H1 (cell line): ENCODE measurements at regions not wholly inside any gene's neighbourhood (a gene's known extent, or its start where the extent isn't known, plus 50 kb on each side); places are given as distances from the start of the nearest gene placed in this dataset.

ENCODE experiments used
- CTCF ChIA-PET: fragments of 300-600 bp; sonication (Branson Sonifier 250); formaldehyde crosslinking; loops from one replicate; lab custom pipeline; 2021; ENCODE audit not compliant: partially characterized antibody; lab: Charles Lee
- POLR2A ChIA-PET: fragments of 300-600 bp; sonication (Branson Sonifier 250); formaldehyde crosslinking; loops from one replicate; lab custom pipeline; 2021; ENCODE audit warnings: inconsistent platforms; ENCODE audit not compliant: partially characterized antibody; lab: Charles Lee
- DNase-seq, 2 experiments: peaks; one replicate each; pipeline versions ENCODE4 v3.0.0 to v3.0.0-alpha.2; 2010 to 2022; ENCODE audit warnings: low spot score in 2 of 2, low read depth in 1 of 2, mixed read lengths in 1 of 2
- FAIRE-seq: peaks from 2 replicates; lab custom pipeline; 2011; peaks lifted over from hg19 to GRCh38; lab: Jason Lieb, UNC
- H2AFZ ChIP-seq: 2 replicates; pipeline ENCODE4 v1.8.1; 2012; ENCODE audit warnings: low read length, inconsistent platforms
- H2AK5ac ChIP-seq: 2 replicates; pipeline ENCODE4 v1.6.1; 2013; ENCODE audit warnings: low read depth, low read length
- H2BK120ac ChIP-seq: replicated peaks from 2 replicates; pipeline ENCODE3; 2013; ENCODE audit warnings: low read depth, low read length, inconsistent platforms
- H2BK12ac ChIP-seq: 2 replicates; pipeline ENCODE4 v1.6.1; 2013; ENCODE audit warnings: low read depth, low read length
- H2BK15ac ChIP-seq: 2 replicates; pipeline ENCODE4 v1.6.1; 2013; ENCODE audit warnings: low read length
- H2BK20ac ChIP-seq: 2 replicates; pipeline ENCODE4 v1.6.1; 2013; ENCODE audit warnings: low read length
- H2BK5ac ChIP-seq: 2 replicates; pipeline ENCODE4 v1.6.1; 2013; ENCODE audit warnings: low read depth, low read length
- H3K14ac ChIP-seq: 2 replicates; pipeline ENCODE4 v1.6.1; 2013; ENCODE audit warnings: inconsistent platforms; ENCODE audit not compliant: insufficient read length
- H3K18ac ChIP-seq: 2 replicates; pipeline ENCODE4 v1.6.1; 2013; ENCODE audit warnings: low read length; ENCODE audit errors: extremely low read depth
- H3K23ac ChIP-seq: 2 replicates; pipeline ENCODE4 v1.6.1; 2013; ENCODE audit warnings: inconsistent platforms; ENCODE audit not compliant: insufficient read length
- H3K23me2 ChIP-seq: 2 replicates; pipeline ENCODE4 v1.6.1; 2013; ENCODE audit warnings: low read depth, low read length
- H3K27ac ChIP-seq: 2 replicates; pipeline ENCODE4 v1.6.1; 2011; ENCODE audit warnings: low read depth, low read length, inconsistent platforms
- H3K27me3 ChIP-seq, 4 experiments: replicated peaks in 1 of 4; 1 replicate in 1 of 4; 2 replicates in 3 of 4; pipeline versions ENCODE4 v1.6.1 to v1.8.1; 2011 to 2013; ENCODE audit warnings: low read length in 3 of 4, mild to moderate bottlenecking in 3 of 4, inconsistent platforms in 2 of 4, mixed read lengths in 2 of 4, moderate library complexity in 1 of 4; ENCODE audit not compliant: control insufficient read depth in 3 of 4, insufficient read depth in 3 of 4; ENCODE audit errors: extremely low read depth in 1 of 4
- H3K36me3 ChIP-seq, 4 experiments: 2 replicates each; pipeline versions ENCODE4 v1.6.1 to v1.8.1; 2011 to 2013; ENCODE audit warnings: mild to moderate bottlenecking in 4 of 4, low read length in 3 of 4, moderate library complexity in 2 of 4, control low read depth in 1 of 4, inconsistent platforms in 1 of 4; ENCODE audit not compliant: insufficient read depth in 4 of 4, control insufficient read depth in 2 of 4
- H3K4ac ChIP-seq: replicated peaks from 2 replicates; pipeline ENCODE3; 2013; ENCODE audit warnings: low read length, low read depth, mixed read lengths, inconsistent platforms; ENCODE audit not compliant: insufficient read length
- H3K4me1 ChIP-seq, 4 experiments: replicated peaks in 1 of 4; 1 replicate in 1 of 4; 2 replicates in 3 of 4; pipeline versions ENCODE4 v1.6.1 to v1.8.1; 2011 to 2013; ENCODE audit warnings: low read length in 3 of 4, inconsistent platforms in 2 of 4, mixed read lengths in 1 of 4; ENCODE audit not compliant: insufficient read depth in 4 of 4, control insufficient read depth in 3 of 4
- H3K4me2 ChIP-seq, 2 experiments: 2 replicates each; pipeline versions ENCODE4 v1.6.1 to v1.8.1; 2011 to 2013; ENCODE audit warnings: low read depth in 2 of 2, low read length in 2 of 2, control low read depth in 1 of 2, inconsistent platforms in 1 of 2, mild to moderate bottlenecking in 1 of 2; ENCODE audit not compliant: insufficient read depth in 1 of 2
- H3K4me3 ChIP-seq, 4 experiments: fragments of 200-600, 300-600 bp in 1 of 4; sonication (generic), shearing (Covaris generic), sonication (Bioruptor Twin) in 1 of 4; 2 replicates each; pipeline versions ENCODE4 v1.5.1 to v1.8.1; 2011 to 2016; ENCODE audit warnings: low read length in 4 of 4, low read depth in 3 of 4, control low read depth in 2 of 4, inconsistent platforms in 2 of 4, mild to moderate bottlenecking in 2 of 4, mixed read lengths in 1 of 4, moderate library complexity in 1 of 4; ENCODE audit not compliant: insufficient read depth in 2 of 4; ENCODE audit errors: extremely low read depth in 1 of 4
- H3K56ac ChIP-seq: replicated peaks from 2 replicates; pipeline ENCODE3; 2013; ENCODE audit warnings: low read depth, mild to moderate bottlenecking, mixed read lengths, low read length, inconsistent platforms; ENCODE audit not compliant: insufficient read length
- H3K79me1 ChIP-seq: 2 replicates; pipeline ENCODE4 v1.6.1; 2013; ENCODE audit warnings: low read depth, low read length, control low read depth
- H3K79me2 ChIP-seq, 2 experiments: 2 replicates each; pipeline versions ENCODE4 v1.6.1 to v1.8.1; 2012 to 2013; ENCODE audit warnings: low read length in 2 of 2, mild to moderate bottlenecking in 2 of 2, inconsistent platforms in 1 of 2; ENCODE audit not compliant: insufficient read depth in 2 of 2, control insufficient read depth in 1 of 2
- H3K9ac ChIP-seq, 4 experiments: replicated peaks in 1 of 4; 1 replicate in 1 of 4; 2 replicates in 3 of 4; pipeline versions ENCODE4 v1.6.1 to v1.8.1; 2011 to 2013; ENCODE audit warnings: low read depth in 3 of 4, low read length in 3 of 4, control low read depth in 2 of 4, mild to moderate bottlenecking in 2 of 4, moderate library complexity in 2 of 4, inconsistent platforms in 1 of 4; ENCODE audit errors: extremely low read depth in 1 of 4
- H3K9me3 ChIP-seq, 2 experiments: 2 replicates each; pipeline versions ENCODE4 v1.6.1 to v1.8.1; 2012 to 2013; ENCODE audit warnings: mild to moderate bottlenecking in 2 of 2, moderate library complexity in 2 of 2, control low read depth in 1 of 2, inconsistent platforms in 1 of 2, low read depth in 1 of 2, low read length in 1 of 2, mixed read lengths in 1 of 2; ENCODE audit not compliant: insufficient read depth in 2 of 2
- H4K20me1 ChIP-seq, 2 experiments: replicated peaks in 1 of 2; 2 replicates each; pipeline versions ENCODE3 to v1.8.1; 2011 to 2013; ENCODE audit warnings: inconsistent platforms in 2 of 2, low read length in 2 of 2, mild to moderate bottlenecking in 1 of 2; ENCODE audit not compliant: insufficient read depth in 2 of 2, control insufficient read depth in 1 of 2
- H4K5ac ChIP-seq: 2 replicates; pipeline ENCODE4 v1.6.1; 2013; ENCODE audit warnings: low read length, low read depth, mixed read lengths, inconsistent platforms; ENCODE audit not compliant: insufficient read length
- H4K8ac ChIP-seq: 2 replicates; pipeline ENCODE4 v1.8.0; 2013; ENCODE audit warnings: mild to moderate bottlenecking, moderate library complexity, low read length, inconsistent platforms; ENCODE audit not compliant: insufficient read depth; ENCODE audit errors: extremely low read depth
- H4K91ac ChIP-seq: replicated peaks from 2 replicates; pipeline ENCODE3; 2013; ENCODE audit warnings: low read length, mixed read lengths, inconsistent platforms; ENCODE audit not compliant: insufficient read length
- BACH1 ChIP-seq: IDR thresholded peaks from 2 replicates; pipeline ENCODE4 v1.6.1; 2012; ENCODE audit warnings: low read length, improper control_type of control experiment
- CBX5 ChIP-seq: fragments of 300-800, 300-1000 bp; sonication (generic); IDR thresholded peaks from 2 replicates; pipeline ENCODE4 v1.7.1; 2016; ENCODE audit warnings: antibody characterized with exemption, low read length, low read depth
- CBX8 ChIP-seq: fragments of 300-800, 300-1000 bp; sonication (generic); IDR thresholded peaks from 2 replicates; pipeline ENCODE4 v1.7.1; 2016; ENCODE audit warnings: low read depth, low read length, borderline replicate concordance
- GTF2F1 ChIP-seq: IDR thresholded peaks from 2 replicates; pipeline ENCODE4 v1.6.1; 2012; ENCODE audit warnings: low read depth, low read length, improper control_type of control experiment, borderline replicate concordance
- MAFK ChIP-seq: IDR thresholded peaks from 2 replicates; pipeline ENCODE4 v1.6.1; 2012; ENCODE audit warnings: low read depth, mild to moderate bottlenecking, improper control_type of control experiment, low read length
- RAD21 ChIP-seq, 2 experiments: IDR thresholded peaks in 1 of 2; conservative IDR thresholded peaks in 1 of 2; 2 replicates each; pipeline ENCODE4 v1.6.1; 2011; ENCODE audit warnings: low read depth in 2 of 2, low read length in 2 of 2, improper control_type of control experiment in 1 of 2, inconsistent platforms in 1 of 2, mild to moderate bottlenecking in 1 of 2, moderate library complexity in 1 of 2
- RBBP5 ChIP-seq: IDR thresholded peaks from 2 replicates; pipeline ENCODE4 v1.7.1; 2012; ENCODE audit warnings: low read depth, mild to moderate bottlenecking, inconsistent platforms, low read length, moderate library complexity, borderline replicate concordance
- RNF2 ChIP-seq: fragments of 200-900, 300-1000 bp; sonication (generic); IDR thresholded peaks from 2 replicates; pipeline ENCODE4 v1.7.1; 2016; ENCODE audit warnings: borderline replicate concordance, low read depth, mild to moderate bottlenecking, antibody characterized with exemption, low read length; ENCODE audit not compliant: poor library complexity, severe bottlenecking; ENCODE audit errors: missing control alignments
- USF2 ChIP-seq: IDR thresholded peaks from 2 replicates; pipeline ENCODE4 v1.6.1; 2011; ENCODE audit warnings: low read length, improper control_type of control experiment
- WGBS, 2 experiments: shearing (Covaris generic) in 1 of 2; methylation state at CpG; one replicate each; pipeline versions ENCODE4 v1.1.6 to v1.1.7; 2013 to 2015; ENCODE audit warnings: low lambda C conversion rate in 2 of 2, mixed read lengths in 2 of 2, inconsistent platforms in 1 of 2, low coverage in 1 of 2, missing lambda C conversion rate in 1 of 2; ENCODE audit not compliant: insufficient replicate concordance in 2 of 2, insufficient coverage in 1 of 2, insufficient read length in 1 of 2; ENCODE audit errors: extremely low coverage in 1 of 2, missing lambda C conversion rate in 1 of 2; 5-methylcytosine and 5-hydroxymethylcytosine counted together

DNA sequence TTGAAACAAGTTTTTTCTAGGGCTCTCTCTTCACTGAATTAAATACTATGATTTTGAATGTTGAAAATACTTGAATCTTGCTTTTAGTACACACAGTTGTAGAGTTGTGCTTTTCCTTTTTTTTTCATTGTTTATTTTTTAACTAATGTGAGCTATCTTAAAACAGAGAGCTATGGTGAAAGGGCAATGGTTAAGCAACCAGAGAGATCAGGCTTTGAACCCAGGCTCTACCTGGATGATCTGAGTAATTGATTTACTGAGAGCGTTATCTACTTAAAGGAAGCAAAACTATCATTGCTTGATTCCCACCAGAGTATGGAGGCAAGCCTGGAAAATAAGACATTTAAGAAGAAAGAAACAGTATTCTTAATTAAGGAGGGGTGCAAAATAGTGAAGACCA, 138.6 kb downstream of the DUSP6 start:
- WGBS, 2 experiments = 100% methylated on average over 1 of the region's 1 CpG; no CpG with 5 or more reads in 1 of the 2 experiments
- no peaks in the 10 kb centered on the region for H3K4me1 ChIP-seq
- CTCF ChIA-PET = interaction anchor here (0.7 kb wide), 1 partner anchor 24 kb away, joined by 3 read pairs; no protein-coding TSS in a partner anchor

More for the DNA sequence above, 138.6 kb downstream of the DUSP6 start:
- Histone ChIP-seq H3K9ac (no peak overlapping the region), H2BK12ac (no peak overlapping the region), H2BK20ac (no peak overlapping the region), H3K56ac (no peak overlapping the region), H3K27ac (no peak overlapping the region), H4K20me1 (no peaks in the 10 kb centered on the region), H3K27me3 (no peaks in the 10 kb centered on the region), H2BK5ac (no peak overlapping the region), H3K79me2 (no peaks in the 10 kb centered on the region), H3K4ac (no peak overlapping the region), H4K8ac (no peak overlapping the region), H2AFZ (no peak overlapping the region), H4K5ac (no peak overlapping the region), H3K79me1 (no peaks in the 10 kb centered on the region), H3K23ac (no peak overlapping the region), H3K18ac (no peak overlapping the region), H3K4me2 (no peak overlapping the region), H3K36me3 (no peaks in the 10 kb centered on the region), H4K91ac (no peak overlapping the region), H2BK15ac (no peak overlapping the region), H3K9me3 (no peaks in the 10 kb centered on the region), H3K23me2 (no peaks in the 10 kb centered on the region), H2AK5ac (no peak overlapping the region), H2BK120ac (no peak overlapping the region), H3K14ac (no peak overlapping the region), H3K4me3 (no peak overlapping the region)
- no peak for FAIRE-seq
- TF ChIP-seq MAFK (no peak), RAD21 (IDR thresholded peaks at IDR 0.05 in 1 of 2, conservative IDR thresholded peaks at IDR 0.05 in 1 of 2; ENCODE audit: low read depth in 2 of 2, low read length in 2 of 2) (no peak), GTF2F1 (no peak), RNF2 (no peak), RBBP5 (no peak), USF2 (no peak), CBX5 (no peak), CBX8 (no peak), BACH1 (no peak)
- POLR2A ChIA-PET = no interaction called here
- no peak for DNase-seq
